ENCODE measurements at regions not wholly inside any gene's neighbourhood (a gene's known extent, or its start where the extent isn't known, plus 50 kb on each side); places are given as distances from the start of the nearest gene placed in this dataset.

DNA sequence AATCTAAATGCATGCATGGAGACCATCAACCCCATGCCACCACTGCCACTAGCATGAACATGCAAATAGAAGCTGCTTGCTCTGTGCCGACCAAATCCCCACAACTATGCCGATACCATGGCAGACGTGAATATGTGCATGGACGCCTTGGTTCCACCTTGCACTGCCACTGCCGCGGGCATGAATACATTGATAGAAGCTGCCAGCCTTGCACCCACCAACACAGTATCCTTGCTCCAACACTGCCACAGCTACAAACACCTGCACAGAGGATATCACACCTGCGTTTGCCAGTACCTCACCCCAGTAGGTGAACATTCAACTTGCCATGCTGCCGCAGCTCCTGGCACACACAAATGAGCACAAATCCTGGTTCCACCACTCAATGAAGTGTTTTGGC lies 527.4 kb upstream of the REG3G start:
- DNase-seq = no peak

GRCh38 chr2:78506301-78506700 lies 519.2 kb upstream of the REG3G start:
- no peak for DNase-seq

DNA sequence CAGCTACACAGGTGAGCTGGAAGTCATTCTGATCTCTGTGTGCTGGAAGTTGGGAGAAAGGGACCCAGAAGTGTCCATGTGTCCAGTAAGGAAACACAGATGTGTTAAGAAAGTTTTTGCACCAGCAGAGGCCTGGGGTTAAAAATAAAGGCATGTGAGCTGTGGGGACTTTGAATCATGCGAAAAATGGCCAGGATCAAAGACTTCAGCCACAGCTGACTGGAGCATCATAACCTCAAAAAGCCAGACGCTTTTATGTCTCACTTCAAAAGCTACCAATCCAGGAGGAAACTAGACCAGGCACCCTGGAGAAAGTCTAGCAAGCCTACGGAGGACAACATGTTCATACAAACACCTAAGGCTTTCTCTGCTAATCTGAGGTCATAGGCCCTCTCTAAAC lies 503.6 kb upstream of the REG3G start:
- DNase-seq = no peak

DNA sequence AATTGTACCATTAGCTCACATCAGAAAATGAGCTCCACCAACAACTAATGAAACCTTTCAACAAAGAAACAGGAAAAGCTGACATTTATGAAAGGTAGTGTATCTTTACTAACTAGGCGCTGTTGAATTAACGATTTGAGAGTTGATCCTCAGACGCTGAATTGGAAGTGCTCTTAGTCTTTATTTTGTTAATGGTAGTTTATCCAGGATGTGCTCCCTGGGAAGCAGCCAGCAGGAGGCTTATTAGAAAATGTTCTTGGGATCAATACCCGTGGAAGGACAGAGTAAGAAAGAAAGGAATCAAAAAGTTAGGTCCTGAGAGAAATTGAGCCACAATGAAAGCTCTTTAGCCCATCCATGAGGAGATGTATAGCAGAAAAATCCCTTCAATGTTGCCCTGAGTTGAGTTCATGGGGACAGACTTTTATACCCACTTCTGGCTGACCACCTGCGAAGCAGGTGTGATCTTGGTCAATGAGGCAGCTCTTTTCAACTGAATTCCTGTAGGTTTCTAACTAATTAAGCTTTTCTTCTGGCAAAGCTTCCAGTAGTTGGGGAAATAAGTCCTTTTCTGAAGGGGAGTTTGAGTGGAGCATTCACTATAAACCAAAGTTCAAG lies 492.6 kb upstream of the REG3G start:
- DNase-seq = no peak

- DNase-seq = no peak
Observed at GRCh38 chr2:78535395-78535794, 490.1 kb upstream of the REG3G start.

- no peak for DNase-seq
Observed at GRCh38 chr2:78538322-78538721, 487.2 kb upstream of the REG3G start.

- DNase-seq = no peak
Observed at GRCh38 chr2:78540255-78540654, 485.2 kb upstream of the REG3G start.

DNA sequence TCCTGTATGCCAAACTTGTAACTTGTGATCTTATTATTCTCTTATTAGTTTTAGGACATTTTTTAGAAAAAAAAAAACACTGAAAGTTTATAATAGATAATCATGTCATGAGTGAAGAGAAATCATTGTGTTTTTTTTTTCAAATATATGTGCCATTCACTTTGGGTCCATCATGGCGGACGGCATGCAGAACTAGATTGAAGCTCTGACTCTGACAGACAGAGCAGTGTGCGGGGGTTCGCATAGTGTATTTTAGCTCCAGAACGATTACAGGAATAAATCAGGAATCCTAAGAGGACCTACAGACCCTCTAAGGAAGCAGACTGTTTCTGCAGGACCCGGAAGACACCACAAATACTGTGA lies 484.4 kb upstream of the REG3G start:
- no peak for DNase-seq

DNA sequence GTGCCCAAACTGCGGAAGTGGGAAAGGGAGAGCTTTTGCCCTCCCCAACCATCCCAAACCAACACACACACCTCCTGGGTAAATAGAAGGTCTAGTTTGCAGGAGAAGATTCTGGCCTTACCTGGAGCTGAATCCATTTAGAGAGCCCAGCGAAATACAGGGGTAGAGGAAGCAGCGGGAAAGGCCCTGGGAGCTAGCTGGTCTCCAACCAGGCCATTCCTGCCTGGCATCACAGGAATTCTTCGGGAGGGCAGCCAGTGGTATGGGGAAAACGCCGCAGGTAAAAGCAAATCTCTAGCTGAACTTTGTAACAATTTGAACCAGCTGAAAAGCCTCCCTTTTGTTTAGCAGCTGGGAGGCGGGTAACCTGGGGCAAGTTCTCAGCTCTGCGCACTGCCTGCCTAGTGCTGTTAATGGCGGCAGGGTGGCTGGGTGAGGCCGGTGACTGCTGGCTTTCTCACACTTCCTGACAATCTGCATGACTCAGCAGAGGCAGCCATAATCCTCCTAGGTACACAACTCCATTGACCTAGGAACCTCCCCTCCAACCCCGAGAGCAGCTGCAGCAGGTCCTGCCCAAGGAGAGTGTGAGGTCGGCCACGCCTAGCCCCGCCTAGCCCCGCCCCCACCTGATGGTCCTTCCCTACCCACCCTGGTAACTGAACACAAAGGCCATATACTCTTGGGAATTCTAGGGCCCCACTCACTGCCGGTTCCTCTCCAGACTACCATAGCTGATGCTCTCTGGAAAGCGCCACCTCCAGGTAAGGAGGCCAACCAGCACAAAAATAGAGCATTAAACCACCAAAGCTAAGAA lies 483.8 kb upstream of the REG3G start:
- no peak for DNase-seq

GRCh38 chr2:78546843-78547242 lies 478.7 kb upstream of the REG3G start:
- no peak for DNase-seq

DNA sequence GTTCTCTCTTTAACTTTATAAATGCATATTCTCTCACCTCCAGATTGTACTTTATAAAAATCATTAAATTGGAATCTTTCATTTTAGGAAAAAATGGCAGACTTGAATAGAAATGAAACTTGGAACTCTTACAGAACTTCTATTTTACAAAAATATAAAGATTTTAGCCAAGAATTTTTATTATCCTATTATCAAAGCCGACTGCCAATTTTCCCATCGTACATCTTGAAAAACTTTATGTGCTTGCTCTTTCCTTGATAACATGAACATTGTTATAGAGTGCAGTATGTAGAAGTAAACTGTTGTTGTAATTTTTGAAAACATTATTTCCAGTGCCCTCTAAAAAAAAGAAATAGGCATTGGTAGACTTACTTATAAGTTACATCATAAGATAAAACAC lies 475.7 kb upstream of the REG3G start:
- DNase-seq = no peak

DNA sequence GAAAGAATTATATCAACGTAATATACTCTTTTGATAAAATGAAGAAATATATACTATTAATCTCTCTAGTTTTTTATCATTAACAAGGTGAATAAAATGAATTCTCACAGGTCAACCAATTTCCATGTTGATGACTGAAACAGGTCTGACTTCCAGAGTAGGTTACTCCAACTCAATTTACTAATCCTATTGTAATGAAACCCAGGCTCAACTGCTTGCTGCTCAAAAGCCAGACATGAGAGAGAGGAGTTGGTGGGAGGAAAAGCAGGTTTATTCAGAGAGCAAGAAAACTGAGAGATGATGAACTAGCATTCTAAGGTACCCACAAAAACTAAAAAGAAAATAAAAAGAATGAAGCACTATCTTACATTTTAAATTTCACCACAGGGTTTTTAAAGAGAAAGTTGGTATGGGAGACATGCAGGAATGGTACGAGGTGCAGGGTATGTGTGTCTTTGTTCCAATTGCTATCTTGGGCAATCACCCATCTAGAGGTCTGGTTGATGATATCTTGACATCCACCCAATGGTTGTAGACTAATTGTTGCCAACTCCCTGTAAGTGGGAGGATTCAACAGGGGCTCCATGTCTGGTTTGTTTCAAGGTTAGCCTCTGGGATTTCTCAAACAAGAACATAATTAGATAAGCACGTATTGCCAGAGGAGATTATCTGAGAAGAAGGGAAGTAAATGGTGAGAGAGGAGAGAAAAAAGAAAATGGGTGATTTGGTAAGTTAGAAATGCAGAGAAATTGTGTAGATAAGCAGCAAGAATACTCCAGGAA lies 471.4 kb upstream of the REG3G start:
- no peak for DNase-seq

DNA sequence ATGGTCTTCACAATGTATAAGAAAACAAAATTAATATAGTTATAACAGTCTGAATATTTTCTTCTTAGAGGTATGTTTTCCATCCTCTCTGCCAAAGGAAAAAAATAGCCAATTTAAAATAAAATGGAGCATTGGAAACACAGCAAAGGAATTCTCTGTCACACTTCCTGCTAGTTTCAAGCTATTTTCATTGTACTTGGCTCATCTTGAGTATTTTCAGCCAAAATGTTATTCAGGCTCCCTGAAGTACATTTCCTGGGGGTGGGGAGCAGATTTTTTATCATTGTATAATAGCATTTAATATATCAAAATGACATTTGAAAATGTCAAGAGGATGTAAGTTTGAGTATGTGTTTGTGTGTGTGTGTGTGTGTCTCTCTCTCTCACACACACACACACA lies 463.6 kb upstream of the REG3G start:
- DNase-seq = no peak

DNA sequence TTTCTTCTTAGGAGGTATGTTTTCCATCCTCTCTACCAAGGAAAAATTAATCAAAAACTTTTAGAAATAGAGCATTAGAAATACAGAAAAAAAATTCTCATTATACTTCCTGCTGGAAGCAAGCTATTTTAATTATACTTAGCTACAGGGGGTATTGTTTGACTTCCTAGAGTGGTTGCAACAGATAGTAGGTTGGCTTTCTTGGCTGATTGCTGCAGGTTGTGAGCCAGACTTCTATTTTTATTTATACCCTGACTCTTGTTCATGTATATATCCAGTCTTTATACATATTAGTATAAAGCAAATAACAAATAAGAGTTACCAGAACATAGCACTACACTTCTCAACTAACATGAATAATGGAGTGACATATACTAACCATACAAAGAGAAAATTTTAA lies 460.8 kb upstream of the REG3G start:
- DNase-seq = no peak

DNA sequence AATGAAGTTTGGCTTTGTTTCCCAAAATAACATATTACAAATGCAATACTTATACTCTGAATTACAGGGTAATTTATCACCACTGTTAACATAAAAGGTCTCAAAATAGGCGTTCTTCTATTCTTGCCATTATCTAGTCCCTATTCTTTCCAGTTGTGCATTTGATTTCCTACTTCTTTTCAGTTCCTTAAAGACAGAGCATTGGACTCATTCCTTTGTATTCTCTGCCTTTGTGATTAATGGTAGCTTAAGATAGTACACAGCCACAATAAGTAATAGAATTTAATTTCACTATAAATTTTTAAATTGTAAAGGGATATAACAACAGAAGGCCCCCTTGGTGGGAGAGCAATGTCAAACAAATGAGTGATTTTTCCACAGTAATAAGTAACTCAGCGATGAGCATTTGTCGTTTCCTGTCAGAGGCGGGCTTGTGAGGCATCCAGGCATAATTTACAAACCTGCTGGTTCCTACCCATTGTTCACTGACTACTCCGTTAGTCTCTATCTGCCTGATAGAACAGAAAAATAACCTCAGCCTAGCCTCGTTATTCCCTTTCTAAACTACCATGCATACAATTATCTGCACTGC lies 456.6 kb upstream of the REG3G start:
- no peak for DNase-seq

- DNase-seq = no peak
Observed at GRCh38 chr2:78576409-78576808, 449.1 kb upstream of the REG3G start.

- no peak for DNase-seq
Observed at GRCh38 chr2:78585871-78586270, 439.6 kb upstream of the REG3G start.

DNA sequence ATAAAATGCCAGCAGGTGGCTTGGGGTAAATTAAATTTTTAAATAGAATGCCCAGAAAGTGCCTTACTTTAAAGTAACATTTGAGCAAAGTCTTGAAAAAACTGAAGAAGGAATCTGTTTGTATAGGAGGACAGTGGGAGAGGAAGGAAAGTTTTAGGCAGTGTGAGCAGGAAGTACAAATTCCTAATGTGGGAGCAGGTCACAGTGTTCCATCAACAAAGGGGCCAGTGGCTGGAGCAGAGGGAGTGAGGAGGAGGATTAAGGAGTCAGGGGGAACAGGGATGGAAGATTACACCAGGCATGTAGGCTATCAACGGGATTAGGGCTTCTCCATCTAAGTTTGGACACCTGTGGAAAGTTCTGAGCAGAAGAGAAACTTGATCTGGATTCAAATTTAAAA lies 439.2 kb upstream of the REG3G start:
- DNase-seq = no peak

DNA sequence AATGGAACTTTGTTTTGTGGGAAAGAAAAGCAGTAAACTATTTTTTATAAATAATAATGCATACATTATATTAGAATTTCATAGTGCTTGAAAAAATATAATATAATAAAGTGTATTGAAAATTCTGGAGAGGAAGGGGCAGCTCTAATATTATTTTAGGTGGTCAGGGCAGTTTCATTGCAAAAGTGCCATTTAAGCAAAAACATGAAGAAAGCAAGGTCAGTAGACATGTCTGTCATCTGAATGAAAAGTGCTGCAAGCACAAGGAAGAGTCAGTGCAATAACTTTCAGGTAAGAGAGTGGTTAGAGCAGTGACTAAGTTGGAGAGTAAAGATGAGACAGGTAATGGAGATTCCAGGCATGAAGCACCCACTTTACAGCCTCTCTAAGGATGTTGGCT lies 435.6 kb upstream of the REG3G start:
- DNase-seq = no peak

GRCh38 chr2:78592491-78592890 lies 433.0 kb upstream of the REG3G start:
- DNase-seq = no peak

GRCh38 chr2:78601113-78601512 lies 424.4 kb upstream of the REG3G start:
- DNase-seq = no peak

- DNase-seq = no peak
Observed at GRCh38 chr2:78602862-78603261, 422.6 kb upstream of the REG3G start.

- DNase-seq = no peak
Observed at GRCh38 chr2:78606895-78607294, 418.6 kb upstream of the REG3G start.

DNA sequence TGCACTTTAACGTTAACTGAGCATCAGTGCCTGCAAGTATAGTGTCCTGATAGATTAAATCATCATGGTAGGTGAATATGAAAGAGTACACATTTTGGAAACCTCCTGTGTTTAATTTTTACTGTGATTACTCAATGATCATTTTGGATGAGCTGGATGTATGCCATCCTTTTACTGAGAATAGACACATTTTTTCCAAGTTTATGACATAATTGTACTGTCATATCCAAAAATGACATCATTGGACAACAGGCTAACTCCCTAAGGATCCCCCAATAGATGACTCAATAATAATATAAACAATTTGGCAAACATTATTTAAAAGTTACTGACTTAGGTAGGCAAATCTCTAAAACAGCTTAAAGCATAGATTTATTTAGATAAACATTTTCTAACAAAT lies 410.8 kb upstream of the REG3G start:
- no peak for DNase-seq

All from CD4-positive, alpha-beta T cell treated with Interleukin-15 for 1 hour (primary cell).